K562 (cell line): ENCODE measurements at regions not wholly inside any gene's neighbourhood (a gene's known extent, or its start where the extent isn't known, plus 50 kb on each side); places are given as distances from the start of the nearest gene placed in this dataset.

Source experiments
- CUX1 ChIP-seq: fragments of 200-800 bp; sonication (Bioruptor generic); IDR thresholded peaks from 2 replicates; pipeline ENCODE4 v1.6.1; 2016; ENCODE audit warnings: missing genetic modification characterization, missing compliant biosample characterization
- MITF ChIP-seq: IDR thresholded peaks from 2 replicates; pipeline ENCODE4 v1.6.1; 2014; ENCODE audit warnings: antibody characterized with exemption
- TRIM24 ChIP-seq, 2 experiments: fragments of 450-650 bp; IDR thresholded peaks; 2 replicates each; pipeline ENCODE4 v1.6.1; 2016
- ZNF263 ChIP-seq: sonication (generic); formaldehyde crosslinking; IDR thresholded peaks from 2 replicates; pipeline ENCODE4 v1.8.0; 2022; ENCODE audit warnings: mild to moderate bottlenecking, missing genetic modification reagents, borderline replicate concordance
- TF ChIP-seq, protein P1 (sequence below), 3 experiments: fragments of 200-800 bp in 1 of 3; sonication (Bioruptor generic) in 1 of 3; sonication (generic) in 1 of 3; formaldehyde crosslinking in 1 of 3; IDR thresholded peaks; 2 replicates each; pipeline versions ENCODE4 v1.6.1 to v1.8.0; 2016 to 2022; ENCODE audit warnings: mild to moderate bottlenecking in 2 of 3, missing compliant biosample characterization in 2 of 3, missing genetic modification characterization in 2 of 3, missing genetic modification reagents in 1 of 3
- TF ChIP-seq, protein P2 (sequence below): fragments of 450-650 bp; formaldehyde crosslinking; IDR thresholded peaks from 2 replicates; pipeline ENCODE4 v1.4.0; 2020; ENCODE audit warnings: mild to moderate bottlenecking, moderate library complexity

- TF ChIP-seq ZNF263 (CRISPR knock-in tag) (no peak), TRIM24 (IDR thresholded peaks at IDR 0.05) (no peak), MITF (no peak), CUX1 (no peak)
- TF ChIP-seq, protein P1, sequence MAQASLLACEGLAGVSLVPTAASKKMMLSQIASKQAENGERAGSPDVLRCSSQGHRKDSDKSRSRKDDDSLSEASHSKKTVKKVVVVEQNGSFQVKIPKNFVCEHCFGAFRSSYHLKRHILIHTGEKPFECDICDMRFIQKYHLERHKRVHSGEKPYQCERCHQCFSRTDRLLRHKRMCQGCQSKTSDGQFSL (CRISPR knock-in tag; IDR thresholded peaks at IDR 0.05): no peak
- TF ChIP-seq, protein P1 (tag; IDR thresholded peaks at IDR 0.05): no peak
- TF ChIP-seq, protein P2, sequence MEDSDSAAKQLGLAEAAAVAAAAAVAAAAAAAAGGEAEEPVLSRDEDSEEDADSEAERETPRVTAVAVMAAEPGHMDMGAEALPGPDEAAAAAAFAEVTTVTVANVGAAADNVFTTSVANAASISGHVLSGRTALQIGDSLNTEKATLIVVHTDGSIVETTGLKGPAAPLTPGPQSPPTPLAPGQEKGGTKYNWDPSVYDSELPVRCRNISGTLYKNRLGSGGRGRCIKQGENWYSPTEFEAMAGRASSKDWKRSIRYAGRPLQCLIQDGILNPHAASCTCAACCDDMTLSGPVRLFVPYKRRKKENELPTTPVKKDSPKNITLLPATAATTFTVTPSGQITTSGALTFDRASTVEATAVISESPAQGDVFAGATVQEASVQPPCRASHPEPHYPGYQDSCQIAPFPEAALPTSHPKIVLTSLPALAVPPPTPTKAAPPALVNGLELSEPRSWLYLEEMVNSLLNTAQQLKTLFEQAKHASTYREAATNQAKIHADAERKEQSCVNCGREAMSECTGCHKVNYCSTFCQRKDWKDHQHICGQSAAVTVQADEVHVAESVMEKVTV (CRISPR knock-in tag): no peak
Measured at GRCh38 chr1:98003442-98003841, 82.6 kb upstream of the DPYD start (continued).
